ENCODE measurements at regions not wholly inside any gene's neighbourhood (a gene's known extent, or its start where the extent isn't known, plus 50 kb on each side); places are given as distances from the start of the nearest gene placed in this dataset.

DNA sequence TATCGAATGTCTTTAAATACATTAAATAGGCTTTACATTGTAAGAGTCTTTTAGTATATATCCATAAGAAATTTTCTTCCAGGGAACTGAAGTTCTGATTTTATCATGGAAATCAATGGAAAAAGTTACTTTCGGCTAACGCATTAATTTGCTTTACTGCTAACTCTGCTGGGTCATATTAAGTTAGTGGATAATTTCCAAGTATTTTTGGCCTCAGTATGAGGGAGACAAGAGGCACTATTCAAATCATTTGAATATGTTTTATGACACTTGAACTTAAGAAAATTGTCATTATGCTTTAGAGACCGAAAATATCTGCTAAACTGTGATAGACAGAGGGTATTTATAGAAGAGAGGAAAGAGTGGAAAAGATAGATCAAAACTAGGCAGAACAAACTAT lies 237.5 kb downstream of the PCDH7 start:
- TF ChIP-seq, protein P1, sequence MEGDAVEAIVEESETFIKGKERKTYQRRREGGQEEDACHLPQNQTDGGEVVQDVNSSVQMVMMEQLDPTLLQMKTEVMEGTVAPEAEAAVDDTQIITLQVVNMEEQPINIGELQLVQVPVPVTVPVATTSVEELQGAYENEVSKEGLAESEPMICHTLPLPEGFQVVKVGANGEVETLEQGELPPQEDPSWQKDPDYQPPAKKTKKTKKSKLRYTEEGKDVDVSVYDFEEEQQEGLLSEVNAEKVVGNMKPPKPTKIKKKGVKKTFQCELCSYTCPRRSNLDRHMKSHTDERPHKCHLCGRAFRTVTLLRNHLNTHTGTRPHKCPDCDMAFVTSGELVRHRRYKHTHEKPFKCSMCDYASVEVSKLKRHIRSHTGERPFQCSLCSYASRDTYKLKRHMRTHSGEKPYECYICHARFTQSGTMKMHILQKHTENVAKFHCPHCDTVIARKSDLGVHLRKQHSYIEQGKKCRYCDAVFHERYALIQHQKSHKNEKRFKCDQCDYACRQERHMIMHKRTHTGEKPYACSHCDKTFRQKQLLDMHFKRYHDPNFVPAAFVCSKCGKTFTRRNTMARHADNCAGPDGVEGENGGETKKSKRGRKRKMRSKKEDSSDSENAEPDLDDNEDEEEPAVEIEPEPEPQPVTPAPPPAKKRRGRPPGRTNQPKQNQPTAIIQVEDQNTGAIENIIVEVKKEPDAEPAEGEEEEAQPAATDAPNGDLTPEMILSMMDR (conservative IDR thresholded peaks at IDR 0.05 in 1 of 2, IDR thresholded peaks at IDR 0.05 in 1 of 2; ENCODE audit: low read depth in 1 of 2, low read length in 2 of 2), result no peak
- no peak for TF ChIP-seq EZH2 (IDR thresholded peaks at IDR 0.05; ENCODE audit: low read length, missing control alignments)

Data from fibroblast of lung (primary cell).